Upper lobe of right lung (tissue), 1 donor: ENCODE measurements at regions not wholly inside any gene's neighbourhood (a gene's known extent, or its start where the extent isn't known, plus 50 kb on each side); places are given as distances from the start of the nearest gene placed in this dataset.

Source experiments
- ATAC-seq: fragments of 200-7000 bp; cut with Tn5 transposase; one replicate; pipeline ENCODE4 v1.9.1; 2020; ENCODE audit warnings: mild to moderate bottlenecking, moderate library complexity
- DNase-seq: peaks from one replicate; pipeline ENCODE4 v3.0.0-alpha.2; 2020
- H3K27ac ChIP-seq: fragments of 200-600 bp; one replicate; pipeline ENCODE4 v1.8.0; 2022
- H3K27me3 ChIP-seq: fragments of 200-600 bp; one replicate; pipeline ENCODE4 v1.8.0; 2022; ENCODE audit warnings: mild to moderate bottlenecking
- H3K36me3 ChIP-seq: fragments of 200-600 bp; one replicate; pipeline ENCODE4 v1.8.0; 2022
- H3K4me1 ChIP-seq: fragments of 200-600 bp; one replicate; pipeline ENCODE4 v1.8.0; 2022
- H3K4me3 ChIP-seq: fragments of 200-600 bp; one replicate; pipeline ENCODE4 v1.8.0; 2022; ENCODE audit warnings: mild to moderate bottlenecking
- H3K9me3 ChIP-seq: fragments of 200-600 bp; one replicate; pipeline ENCODE4 v1.8.0; 2022
- intact Hi-C: fragments of 100-400 bp; cut with DNase I; formaldehyde crosslinking; loops from one replicate; pipeline ENCODE4 v1.11.0; 2022
- TF ChIP-seq, protein P1 (sequence below): fragments of 200-600 bp; IDR thresholded peaks from one replicate; pipeline ENCODE4 v1.8.0; 2022; ENCODE audit warnings: antibody characterized with exemption
- donor health status: DM: no; HTN: yes; CAD: no; lungs with severe emphysema.

DNA sequence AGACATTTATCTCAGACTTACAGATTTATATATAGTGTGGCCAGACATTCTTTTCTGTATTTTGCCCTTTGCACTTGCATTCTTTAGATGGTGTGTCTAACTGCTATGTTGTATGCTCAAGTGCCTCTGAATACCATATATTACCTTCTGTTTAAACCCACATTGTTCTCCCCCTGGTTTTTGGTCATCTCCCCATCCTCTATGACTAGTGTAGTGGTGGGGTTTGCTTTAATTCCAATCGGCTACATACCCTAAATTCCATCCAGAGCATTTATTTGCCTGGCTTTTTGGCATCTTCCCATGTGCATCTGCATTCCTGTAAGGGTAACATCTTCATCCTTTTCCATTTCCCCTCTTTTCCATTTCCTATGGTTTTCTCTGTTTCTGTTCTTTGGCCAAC, 271.0 kb upstream of the SLC30A5 start:
- H3K4me1 ChIP-seq: no peaks in the 10 kb centered on the region
- no peaks in the 10 kb centered on the region for H3K9me3 ChIP-seq
- no peak overlapping the region for H3K4me3 ChIP-seq
- DNase-seq (no peak), ATAC-seq (no peak)
- no peak overlapping the region for H3K27ac ChIP-seq
- no peaks in the 10 kb centered on the region for H3K36me3 ChIP-seq
- intact Hi-C loops: no loop called here
- H3K27me3 ChIP-seq: no peaks in the 10 kb centered on the region
- TF ChIP-seq, protein P1, sequence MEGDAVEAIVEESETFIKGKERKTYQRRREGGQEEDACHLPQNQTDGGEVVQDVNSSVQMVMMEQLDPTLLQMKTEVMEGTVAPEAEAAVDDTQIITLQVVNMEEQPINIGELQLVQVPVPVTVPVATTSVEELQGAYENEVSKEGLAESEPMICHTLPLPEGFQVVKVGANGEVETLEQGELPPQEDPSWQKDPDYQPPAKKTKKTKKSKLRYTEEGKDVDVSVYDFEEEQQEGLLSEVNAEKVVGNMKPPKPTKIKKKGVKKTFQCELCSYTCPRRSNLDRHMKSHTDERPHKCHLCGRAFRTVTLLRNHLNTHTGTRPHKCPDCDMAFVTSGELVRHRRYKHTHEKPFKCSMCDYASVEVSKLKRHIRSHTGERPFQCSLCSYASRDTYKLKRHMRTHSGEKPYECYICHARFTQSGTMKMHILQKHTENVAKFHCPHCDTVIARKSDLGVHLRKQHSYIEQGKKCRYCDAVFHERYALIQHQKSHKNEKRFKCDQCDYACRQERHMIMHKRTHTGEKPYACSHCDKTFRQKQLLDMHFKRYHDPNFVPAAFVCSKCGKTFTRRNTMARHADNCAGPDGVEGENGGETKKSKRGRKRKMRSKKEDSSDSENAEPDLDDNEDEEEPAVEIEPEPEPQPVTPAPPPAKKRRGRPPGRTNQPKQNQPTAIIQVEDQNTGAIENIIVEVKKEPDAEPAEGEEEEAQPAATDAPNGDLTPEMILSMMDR: no peak

DNA sequence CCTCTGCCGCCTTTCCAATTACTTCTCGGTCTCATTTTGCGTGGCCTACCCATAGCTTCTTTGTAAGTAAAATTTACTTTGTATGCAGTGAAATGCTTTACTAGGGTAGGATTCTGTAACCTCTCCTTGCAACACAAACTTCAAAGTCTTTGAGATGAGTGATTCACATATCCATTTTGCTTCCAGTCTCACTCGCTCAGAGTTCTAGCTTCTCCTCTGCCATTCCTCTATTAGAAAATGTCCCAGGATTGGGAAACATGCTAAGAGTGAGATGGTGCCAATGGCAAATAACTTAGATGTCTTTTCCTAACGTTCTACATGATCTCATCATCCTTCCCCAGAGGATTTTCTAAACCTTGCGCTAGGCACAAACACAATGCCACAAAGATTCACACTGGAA, 270.5 kb upstream of the SLC30A5 start:
- Histone ChIP-seq H3K27ac (no peak overlapping the region), H3K4me1 (no peaks in the 10 kb centered on the region), H3K4me3 (no peak overlapping the region), H3K36me3 (no peaks in the 10 kb centered on the region), H3K9me3 (no peaks in the 10 kb centered on the region), H3K27me3 (no peaks in the 10 kb centered on the region)
- ATAC-seq: no peak
- intact Hi-C loops: no loop called here
- no peak for DNase-seq
- TF ChIP-seq, protein P1: no peak

DNA sequence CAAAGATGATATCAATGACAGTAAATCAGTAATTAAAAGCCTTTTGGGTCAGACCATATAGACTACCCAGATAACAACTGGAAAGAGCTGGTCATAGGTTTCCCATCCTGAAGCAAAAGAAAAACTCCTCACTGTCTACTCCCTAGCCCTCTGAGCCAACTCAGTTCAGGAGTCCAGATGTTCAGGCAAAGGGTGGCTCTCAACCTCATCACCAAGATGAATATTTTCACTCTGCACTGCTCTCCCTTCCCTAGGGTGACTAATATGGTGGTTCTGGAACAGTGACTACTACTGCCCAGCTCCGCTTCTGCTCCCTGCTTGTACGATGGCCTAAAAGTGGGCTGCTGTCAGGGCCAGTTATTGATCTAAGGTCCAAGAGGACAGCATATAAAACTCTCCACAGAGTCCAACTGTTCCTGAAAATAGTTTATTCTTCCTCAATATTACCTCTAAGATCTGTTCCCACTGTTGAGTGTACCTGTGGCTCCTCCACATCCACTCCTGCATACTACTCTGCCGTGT, 263.4 kb upstream of the SLC30A5 start:
- Histone ChIP-seq H3K4me1 (no peaks in the 10 kb centered on the region), H3K36me3 (no peaks in the 10 kb centered on the region), H3K9me3 (no peaks in the 10 kb centered on the region), H3K27me3 (no peaks in the 10 kb centered on the region), H3K27ac (no peak overlapping the region), H3K4me3 (no peak overlapping the region)
- ATAC-seq (no peak), DNase-seq (no peak)
- TF ChIP-seq, protein P1: no peak
- intact Hi-C loops: no loop called here

DNA sequence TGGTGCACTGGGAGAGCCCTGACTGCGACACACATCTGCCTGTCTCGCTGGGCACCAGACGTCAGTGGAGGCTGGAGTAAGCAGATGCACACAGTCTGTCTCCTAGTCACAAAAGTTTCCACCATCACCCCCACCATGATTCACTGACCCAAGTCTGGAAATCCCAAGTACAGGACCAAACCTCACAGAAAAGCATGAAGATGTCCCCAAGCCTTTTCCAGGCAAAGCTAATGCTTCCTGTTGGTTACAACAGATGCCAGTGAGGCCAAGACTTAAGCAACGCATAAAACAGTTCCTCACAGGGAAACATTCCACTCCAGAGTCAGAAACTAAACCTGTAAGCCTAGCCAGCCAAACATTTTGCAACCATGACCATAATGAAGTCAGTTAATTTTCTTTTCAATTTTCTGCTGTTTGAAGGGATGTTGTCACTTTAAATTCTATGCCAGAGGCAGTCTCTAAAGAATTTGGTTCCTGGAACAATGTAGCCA, 259.3 kb upstream of the SLC30A5 start:
- DNase-seq: no peak
- no peak overlapping the region for H3K4me3 ChIP-seq
- H3K36me3 ChIP-seq: no peaks in the 10 kb centered on the region
- no peaks in the 10 kb centered on the region for H3K4me1 ChIP-seq
- no peaks in the 10 kb centered on the region for H3K9me3 ChIP-seq
- ATAC-seq: no peak
- H3K27me3 ChIP-seq: no peaks in the 10 kb centered on the region
- intact Hi-C loops: no loop called here
- TF ChIP-seq, protein P1: no peak
- H3K27ac ChIP-seq: no peak overlapping the region

DNA sequence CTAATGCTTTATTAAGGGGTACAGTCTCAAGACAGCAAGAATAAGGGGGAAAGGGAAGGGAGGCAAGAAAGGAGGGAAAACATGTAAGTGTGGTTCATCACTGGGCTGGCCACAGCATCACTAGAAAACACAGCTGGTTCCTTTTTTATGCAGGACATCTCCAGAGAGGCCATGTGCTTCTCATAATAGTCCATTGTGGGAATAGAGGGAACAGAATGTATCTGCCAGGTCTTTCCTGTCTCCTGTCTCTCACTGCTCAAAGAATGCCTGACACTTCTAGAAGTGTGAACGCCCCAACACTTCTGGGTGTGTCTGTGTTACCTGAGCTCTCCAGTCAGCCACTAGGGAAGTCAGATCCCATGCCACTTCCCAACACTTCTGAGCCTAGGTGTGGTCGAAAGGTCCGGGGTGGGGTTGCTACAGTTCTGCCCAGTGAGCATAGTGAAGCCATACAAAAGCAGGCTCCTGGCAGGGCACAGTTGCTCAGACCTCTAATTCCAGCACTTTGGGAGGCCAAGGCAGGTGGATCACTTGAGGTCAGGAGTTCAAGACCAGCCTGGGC, 255.6 kb upstream of the SLC30A5 start:
- Histone ChIP-seq H3K27me3 (no peaks in the 10 kb centered on the region), H3K27ac (no peak overlapping the region), H3K4me1 (no peaks in the 10 kb centered on the region), H3K4me3 (no peak overlapping the region), H3K36me3 (no peaks in the 10 kb centered on the region), H3K9me3 (no peaks in the 10 kb centered on the region)
- intact Hi-C loops: no loop called here
- no peak for DNase-seq
- TF ChIP-seq, protein P1: no peak
- peak; percentile 43 for ATAC-seq
